Calu3 (cell line): ENCODE measurements at regions not wholly inside any gene's neighbourhood (a gene's known extent, or its start where the extent isn't known, plus 50 kb on each side); places are given as distances from the start of the nearest gene placed in this dataset.

Source experiments
- BruUV-seq: library from RNA; stranded (reverse); fragments of 400-500 nt; replicated peaks from 2 replicates; lab custom pipeline; 2021; lab: Mats Ljungman, UMichigan
- CTCF ChIA-PET: fragments of 300-600 bp; sonication (Branson Sonifier 250); formaldehyde crosslinking; loops from one replicate; lab custom pipeline; 2022; ENCODE audit warnings: antibody characterized with exemption; lab: Charles Lee
- DNase-seq: peaks from one replicate; pipeline ENCODE4 v3.0.0; 2022
- H3K27ac Mint-ChIP-seq: one replicate; pipeline ENCODE4 v1.8.0; 2022; ENCODE audit warnings: mixed read lengths; ENCODE audit not compliant: unreplicated experiment
- H3K27me3 Mint-ChIP-seq: one replicate; pipeline ENCODE4 v1.8.0; 2022; ENCODE audit warnings: mixed read lengths; ENCODE audit not compliant: unreplicated experiment
- H3K36me3 Mint-ChIP-seq: one replicate; pipeline ENCODE4 v1.8.0; 2022; ENCODE audit warnings: mild to moderate bottlenecking, moderate library complexity, mixed read lengths; ENCODE audit not compliant: insufficient read depth, unreplicated experiment
- H3K4me1 Mint-ChIP-seq: one replicate; pipeline ENCODE4 v1.8.0; 2022; ENCODE audit warnings: mild to moderate bottlenecking, low read depth, mixed read lengths; ENCODE audit not compliant: unreplicated experiment
- H3K4me3 Mint-ChIP-seq: one replicate; pipeline ENCODE4 v1.8.0; 2022; ENCODE audit warnings: mild to moderate bottlenecking, low read depth, moderate library complexity, mixed read lengths; ENCODE audit not compliant: unreplicated experiment
- H3K9me3 Mint-ChIP-seq: one replicate; pipeline ENCODE4 v1.8.0; 2022; ENCODE audit warnings: low read depth, mixed read lengths; ENCODE audit not compliant: unreplicated experiment
- intact Hi-C: fragments of 100-400 bp; cut with micrococcal nuclease; formaldehyde crosslinking; loops from one replicate; pipeline ENCODE4 v1.10.0; 2022; ENCODE audit not compliant: unreplicated experiment
- TF ChIP-seq, protein P1 (sequence below): fragments of 200-600 bp; IDR thresholded peaks from one replicate; pipeline ENCODE4 v1.8.0; 2022; ENCODE audit warnings: antibody characterized with exemption; ENCODE audit not compliant: unreplicated experiment

DNA sequence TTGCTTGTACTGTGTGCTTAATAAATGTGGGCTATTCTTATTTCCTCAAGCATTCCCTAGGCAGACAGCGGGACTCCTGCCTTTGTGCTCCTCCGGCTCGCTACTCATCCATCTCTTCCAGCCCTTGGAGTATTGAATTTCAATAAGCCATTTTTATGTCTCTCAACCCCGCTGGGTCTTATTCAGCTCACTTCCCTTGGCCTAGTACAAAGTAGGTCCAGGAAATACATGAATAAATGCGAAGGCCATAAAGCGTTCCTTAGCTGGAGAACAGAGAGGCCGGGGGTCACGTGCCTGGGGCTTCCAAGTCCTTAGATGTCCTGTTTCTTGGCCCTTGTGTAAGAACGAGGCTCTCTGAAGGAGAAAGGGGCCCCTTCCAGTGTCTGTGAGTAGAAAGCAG lies 236.7 kb upstream of the ASIC2 start:
- no peak overlapping the region for H3K27ac Mint-ChIP-seq
- peaks cover 50% of the 10 kb centered on the region for H3K27me3 Mint-ChIP-seq
- no peaks in the 10 kb centered on the region for H3K9me3 Mint-ChIP-seq
- intact Hi-C loops: no loop called here
- H3K4me1 Mint-ChIP-seq: no peaks in the 10 kb centered on the region
- no peak overlapping the region for H3K4me3 Mint-ChIP-seq
- no peak for DNase-seq
- TF ChIP-seq, protein P1, sequence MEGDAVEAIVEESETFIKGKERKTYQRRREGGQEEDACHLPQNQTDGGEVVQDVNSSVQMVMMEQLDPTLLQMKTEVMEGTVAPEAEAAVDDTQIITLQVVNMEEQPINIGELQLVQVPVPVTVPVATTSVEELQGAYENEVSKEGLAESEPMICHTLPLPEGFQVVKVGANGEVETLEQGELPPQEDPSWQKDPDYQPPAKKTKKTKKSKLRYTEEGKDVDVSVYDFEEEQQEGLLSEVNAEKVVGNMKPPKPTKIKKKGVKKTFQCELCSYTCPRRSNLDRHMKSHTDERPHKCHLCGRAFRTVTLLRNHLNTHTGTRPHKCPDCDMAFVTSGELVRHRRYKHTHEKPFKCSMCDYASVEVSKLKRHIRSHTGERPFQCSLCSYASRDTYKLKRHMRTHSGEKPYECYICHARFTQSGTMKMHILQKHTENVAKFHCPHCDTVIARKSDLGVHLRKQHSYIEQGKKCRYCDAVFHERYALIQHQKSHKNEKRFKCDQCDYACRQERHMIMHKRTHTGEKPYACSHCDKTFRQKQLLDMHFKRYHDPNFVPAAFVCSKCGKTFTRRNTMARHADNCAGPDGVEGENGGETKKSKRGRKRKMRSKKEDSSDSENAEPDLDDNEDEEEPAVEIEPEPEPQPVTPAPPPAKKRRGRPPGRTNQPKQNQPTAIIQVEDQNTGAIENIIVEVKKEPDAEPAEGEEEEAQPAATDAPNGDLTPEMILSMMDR: no peak
- no peaks in the 10 kb centered on the region for H3K36me3 Mint-ChIP-seq
- CTCF ChIA-PET: interaction anchor here (0.6 kb wide), 1 partner anchor 31 kb away, joined by 3 read pairs; no protein-coding TSS in a partner anchor
- BruUV-seq: no TSS peak

DNA sequence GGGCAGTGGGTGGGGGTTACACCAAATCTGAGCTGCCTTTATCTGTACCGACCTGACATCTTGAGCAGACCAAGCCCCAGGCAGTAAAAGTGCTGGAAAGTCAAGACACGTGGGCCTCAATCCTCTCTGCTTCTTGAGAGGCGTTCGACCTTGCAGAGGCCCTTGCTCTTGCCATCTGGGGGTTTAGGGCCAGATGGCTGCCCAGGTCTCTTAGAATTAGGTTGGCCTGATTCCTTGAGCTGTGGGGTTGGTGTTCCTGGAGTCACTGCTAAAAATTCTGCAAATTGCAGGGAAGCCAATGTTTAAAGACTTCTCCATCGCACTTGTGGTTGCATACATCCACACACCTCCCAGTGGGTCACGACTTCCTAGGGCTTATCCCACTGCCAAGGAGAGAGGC lies 238.2 kb upstream of the ASIC2 start:
- CTCF ChIA-PET: no interaction called here
- no TSS peak for BruUV-seq
- Mint-ChIP-seq H3K27me3 (peaks cover 43% of the 10 kb centered on the region), H3K9me3 (no peaks in the 10 kb centered on the region), H3K36me3 (no peaks in the 10 kb centered on the region), H3K27ac (no peak overlapping the region), H3K4me3 (no peak overlapping the region), H3K4me1 (no peaks in the 10 kb centered on the region)
- TF ChIP-seq, protein P1: no peak
- intact Hi-C loops: no loop called here
- DNase-seq: no peak

DNA sequence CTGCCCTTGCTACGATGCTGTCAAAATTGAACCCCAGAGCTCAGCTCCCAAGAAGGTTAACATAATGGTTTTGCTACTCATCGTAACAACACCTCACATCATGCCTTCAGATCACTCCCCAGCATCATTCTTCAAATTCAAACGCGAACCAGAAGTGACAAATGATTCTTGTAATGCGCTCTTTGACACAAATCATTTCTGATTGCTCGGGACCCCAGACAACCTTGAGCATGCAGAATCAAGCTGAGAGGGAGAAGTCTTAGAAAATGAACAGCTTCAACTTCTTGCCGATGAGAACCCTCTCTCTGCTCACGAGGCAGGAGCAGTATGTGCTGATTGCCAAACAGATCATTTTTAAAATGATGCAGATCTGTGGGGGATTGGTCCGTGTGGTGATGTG lies 241.0 kb upstream of the ASIC2 start:
- BruUV-seq: no TSS peak
- TF ChIP-seq, protein P1: no peak
- Mint-ChIP-seq H3K4me1 (no peaks in the 10 kb centered on the region), H3K27ac (no peak overlapping the region), H3K36me3 (no peaks in the 10 kb centered on the region), H3K27me3 (peaks cover 40% of the 10 kb centered on the region), H3K9me3 (no peaks in the 10 kb centered on the region), H3K4me3 (no peak overlapping the region)
- intact Hi-C loops: no loop called here
- DNase-seq: no peak
- CTCF ChIA-PET: interaction anchor here (0.6 to 0.8 kb wide), 2 partner anchors 10 to 48 kb away, joined by 3 to 6 read pairs; no protein-coding TSS in a partner anchor

DNA sequence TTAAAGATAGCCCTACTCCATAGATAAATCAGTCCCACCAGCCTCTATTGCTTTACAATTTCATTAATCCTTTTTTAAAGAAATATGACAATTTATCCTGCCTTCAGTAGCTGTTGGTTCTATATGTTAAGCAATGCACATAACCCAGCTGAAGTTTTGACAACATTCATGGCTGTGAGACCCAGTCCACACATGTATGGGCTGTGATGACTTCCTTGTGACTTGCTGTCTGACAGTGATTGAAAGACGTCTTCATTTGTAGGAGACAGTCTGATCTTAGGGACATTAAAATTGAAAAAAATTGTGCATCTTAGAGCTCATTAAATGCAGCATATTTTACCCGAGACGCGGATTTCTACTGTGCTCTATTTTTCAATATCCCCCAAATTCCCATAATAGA lies 252.0 kb upstream of the ASIC2 start:
- H3K36me3 Mint-ChIP-seq: no peaks in the 10 kb centered on the region
- DNase-seq: no peak
- no TSS peak for BruUV-seq
- H3K9me3 Mint-ChIP-seq: no peaks in the 10 kb centered on the region
- TF ChIP-seq, protein P1: no peak
- no peak overlapping the region for H3K4me3 Mint-ChIP-seq
- intact Hi-C loops: no loop called here
- H3K27me3 Mint-ChIP-seq: peaks cover 55% of the 10 kb centered on the region
- H3K27ac Mint-ChIP-seq: no peak overlapping the region
- CTCF ChIA-PET: no interaction called here
- no peaks in the 10 kb centered on the region for H3K4me1 Mint-ChIP-seq
